HEK293T (cell line): ENCODE measurements at regions not wholly inside any gene's neighbourhood (a gene's known extent, or its start where the extent isn't known, plus 50 kb on each side); places are given as distances from the start of the nearest gene placed in this dataset.

Source experiments
- ARNT ChIP-seq: fragments of 450-650 bp; IDR thresholded peaks from 2 replicates; pipeline ENCODE4 v1.6.1; 2017; ENCODE audit warnings: mild to moderate bottlenecking
- BHLHE40 ChIP-seq: fragments of 450-650 bp; IDR thresholded peaks from 2 replicates; pipeline ENCODE4 v1.6.1; 2016; ENCODE audit warnings: mild to moderate bottlenecking, moderate library complexity, borderline replicate concordance
- ELF4 ChIP-seq: fragments of 450-650 bp; IDR thresholded peaks from 2 replicates; pipeline ENCODE4 v1.6.1; 2017; ENCODE audit warnings: antibody characterized with exemption
- FOXK2 ChIP-seq: fragments of 450-650 bp; IDR thresholded peaks from 2 replicates; pipeline ENCODE4 v1.6.1; 2016; ENCODE audit warnings: mild to moderate bottlenecking
- FOXM1 ChIP-seq: fragments of 450-650 bp; IDR thresholded peaks from 2 replicates; pipeline ENCODE4 v1.6.1; 2017; ENCODE audit warnings: mild to moderate bottlenecking, borderline replicate concordance
- HDGF ChIP-seq: fragments of 450-650 bp; IDR thresholded peaks from 2 replicates; pipeline ENCODE4 v1.6.1; 2017; ENCODE audit warnings: antibody characterized with exemption, borderline replicate concordance
- TF ChIP-seq, protein P1 (sequence below): fragments of 450-650 bp; IDR thresholded peaks from 2 replicates; pipeline ENCODE4 v1.6.1; 2016

- TF ChIP-seq ARNT (no peak), ELF4 (no peak), BHLHE40 (no peak), FOXM1 (no peak), FOXK2 (no peak), HDGF (no peak)
- TF ChIP-seq, protein P1, sequence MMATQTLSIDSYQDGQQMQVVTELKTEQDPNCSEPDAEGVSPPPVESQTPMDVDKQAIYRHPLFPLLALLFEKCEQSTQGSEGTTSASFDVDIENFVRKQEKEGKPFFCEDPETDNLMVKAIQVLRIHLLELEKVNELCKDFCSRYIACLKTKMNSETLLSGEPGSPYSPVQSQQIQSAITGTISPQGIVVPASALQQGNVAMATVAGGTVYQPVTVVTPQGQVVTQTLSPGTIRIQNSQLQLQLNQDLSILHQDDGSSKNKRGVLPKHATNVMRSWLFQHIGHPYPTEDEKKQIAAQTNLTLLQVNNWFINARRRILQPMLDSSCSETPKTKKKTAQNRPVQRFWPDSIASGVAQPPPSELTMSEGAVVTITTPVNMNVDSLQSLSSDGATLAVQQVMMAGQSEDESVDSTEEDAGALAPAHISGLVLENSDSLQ, result no peak
Observed at GRCh38 chr5:91535499-91535898, 152.4 kb upstream of the ARRDC3 start.
